ENCODE measurements at regions not wholly inside any gene's neighbourhood (a gene's known extent, or its start where the extent isn't known, plus 50 kb on each side); places are given as distances from the start of the nearest gene placed in this dataset.
"Not testable (repeated sequence)": the region's sequence is repeated elsewhere in the genome, so short reads cannot be mapped to it uniquely, and the experiment has no call there.

DNA sequence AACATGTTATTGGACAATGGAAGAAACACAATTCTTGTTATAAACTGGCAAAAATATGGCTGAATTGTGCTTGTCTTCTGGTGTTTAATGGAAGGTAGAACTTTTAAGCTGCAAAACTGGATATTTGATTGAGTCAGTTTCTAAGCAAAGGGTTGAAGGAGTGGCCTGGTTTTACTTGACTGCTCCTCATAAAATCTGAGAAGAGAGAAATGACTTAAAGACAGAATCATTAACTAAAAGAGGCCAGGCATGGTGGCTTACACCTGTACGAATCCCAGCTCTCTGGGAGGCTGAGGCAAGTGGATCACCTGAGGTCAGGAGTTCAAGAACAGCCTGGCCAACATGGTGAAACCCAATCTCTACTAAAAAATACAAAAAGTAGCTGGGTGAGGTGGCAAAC, 770.7 kb downstream of the CDH11 start:
- no peak overlapping the region for H3K27ac ChIP-seq
- TF ChIP-seq ZFX (IDR thresholded peaks at IDR 0.05), result no peak
- TF ChIP-seq, protein P1, sequence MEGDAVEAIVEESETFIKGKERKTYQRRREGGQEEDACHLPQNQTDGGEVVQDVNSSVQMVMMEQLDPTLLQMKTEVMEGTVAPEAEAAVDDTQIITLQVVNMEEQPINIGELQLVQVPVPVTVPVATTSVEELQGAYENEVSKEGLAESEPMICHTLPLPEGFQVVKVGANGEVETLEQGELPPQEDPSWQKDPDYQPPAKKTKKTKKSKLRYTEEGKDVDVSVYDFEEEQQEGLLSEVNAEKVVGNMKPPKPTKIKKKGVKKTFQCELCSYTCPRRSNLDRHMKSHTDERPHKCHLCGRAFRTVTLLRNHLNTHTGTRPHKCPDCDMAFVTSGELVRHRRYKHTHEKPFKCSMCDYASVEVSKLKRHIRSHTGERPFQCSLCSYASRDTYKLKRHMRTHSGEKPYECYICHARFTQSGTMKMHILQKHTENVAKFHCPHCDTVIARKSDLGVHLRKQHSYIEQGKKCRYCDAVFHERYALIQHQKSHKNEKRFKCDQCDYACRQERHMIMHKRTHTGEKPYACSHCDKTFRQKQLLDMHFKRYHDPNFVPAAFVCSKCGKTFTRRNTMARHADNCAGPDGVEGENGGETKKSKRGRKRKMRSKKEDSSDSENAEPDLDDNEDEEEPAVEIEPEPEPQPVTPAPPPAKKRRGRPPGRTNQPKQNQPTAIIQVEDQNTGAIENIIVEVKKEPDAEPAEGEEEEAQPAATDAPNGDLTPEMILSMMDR (conservative IDR thresholded peaks at IDR 0.05), result no peak

DNA sequence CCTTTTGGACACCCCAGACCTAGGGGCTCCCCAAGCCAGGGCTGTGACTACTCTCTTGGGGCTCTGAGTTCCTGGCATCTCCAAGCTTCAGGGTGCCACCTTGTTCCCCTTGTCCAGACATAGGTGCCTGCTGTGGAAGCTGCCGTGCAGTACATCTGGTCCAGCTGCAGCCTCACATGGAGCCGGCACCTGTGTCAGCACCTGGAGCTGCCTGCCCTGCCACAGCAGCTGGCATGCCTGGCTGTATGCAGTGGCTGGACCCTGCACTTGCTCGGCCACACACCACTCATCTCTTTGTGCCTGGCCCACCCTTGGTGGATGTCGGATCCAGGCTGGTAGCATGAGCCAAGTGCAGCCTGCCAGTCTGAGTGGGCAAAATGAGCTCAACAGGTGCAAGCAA, 775.8 kb downstream of the CDH11 start:
- TF ChIP-seq, protein P1 (conservative IDR thresholded peaks at IDR 0.05), result no peak
- H3K27ac ChIP-seq, result no peak overlapping the region

DNA sequence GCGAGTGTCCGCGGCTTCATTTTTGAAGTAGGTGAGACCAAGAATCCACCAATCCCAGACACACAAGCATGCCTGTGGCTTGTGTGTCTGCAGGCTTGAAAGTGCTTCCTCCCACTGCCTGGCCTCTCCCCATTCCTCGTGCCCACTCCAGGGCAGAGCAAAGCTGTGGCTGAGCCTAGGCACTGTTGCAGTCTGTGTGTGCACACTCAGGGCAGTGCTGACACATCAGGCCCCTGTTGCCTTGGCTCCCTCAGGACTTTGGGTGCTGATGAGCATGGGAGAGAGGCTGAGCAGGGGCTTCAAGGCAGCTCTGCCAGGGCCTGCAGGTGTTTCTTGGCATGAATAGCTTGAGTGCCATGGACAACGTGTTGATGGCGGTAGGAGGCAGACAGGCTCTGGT, 776.7 kb downstream of the CDH11 start:
- TF ChIP-seq ZFX (IDR thresholded peaks at IDR 0.05), result no peak
- TF ChIP-seq, protein P1 (conservative IDR thresholded peaks at IDR 0.05), result no peak
- H3K27ac ChIP-seq, result no peak overlapping the region

DNA sequence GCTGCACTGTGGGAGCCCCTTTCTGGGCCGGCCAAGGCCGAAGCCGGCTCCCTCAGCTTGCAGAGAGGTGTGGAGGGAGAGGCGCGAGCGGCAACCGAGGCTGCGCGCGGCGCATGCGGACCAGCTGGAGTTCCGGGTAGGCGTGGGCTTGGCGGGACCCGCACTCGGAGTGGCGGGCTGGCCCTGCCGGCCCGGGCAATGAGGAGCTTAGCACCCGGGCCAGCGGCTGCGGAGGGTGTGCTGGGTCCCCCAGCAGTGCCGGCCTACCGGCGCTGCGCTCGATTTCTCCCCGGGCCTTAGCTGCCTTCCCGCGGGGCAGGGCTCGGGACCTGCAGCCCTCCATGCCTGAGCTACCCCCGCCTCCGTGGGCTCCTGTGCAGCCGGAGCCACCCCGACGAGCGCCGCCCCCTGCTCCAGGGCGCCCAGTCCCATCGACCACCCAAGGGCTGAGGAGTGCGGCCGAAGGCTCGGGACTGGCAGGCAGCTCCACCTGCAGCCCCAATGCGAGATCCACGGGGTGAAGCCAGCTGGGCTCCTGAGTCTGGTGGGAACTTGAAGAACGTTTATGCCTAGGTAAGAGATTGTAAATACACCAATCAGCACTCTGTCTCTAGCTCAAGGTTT, 777.9 kb downstream of the CDH11 start:
- H3K27ac ChIP-seq, result not testable (repeated sequence)

DNA sequence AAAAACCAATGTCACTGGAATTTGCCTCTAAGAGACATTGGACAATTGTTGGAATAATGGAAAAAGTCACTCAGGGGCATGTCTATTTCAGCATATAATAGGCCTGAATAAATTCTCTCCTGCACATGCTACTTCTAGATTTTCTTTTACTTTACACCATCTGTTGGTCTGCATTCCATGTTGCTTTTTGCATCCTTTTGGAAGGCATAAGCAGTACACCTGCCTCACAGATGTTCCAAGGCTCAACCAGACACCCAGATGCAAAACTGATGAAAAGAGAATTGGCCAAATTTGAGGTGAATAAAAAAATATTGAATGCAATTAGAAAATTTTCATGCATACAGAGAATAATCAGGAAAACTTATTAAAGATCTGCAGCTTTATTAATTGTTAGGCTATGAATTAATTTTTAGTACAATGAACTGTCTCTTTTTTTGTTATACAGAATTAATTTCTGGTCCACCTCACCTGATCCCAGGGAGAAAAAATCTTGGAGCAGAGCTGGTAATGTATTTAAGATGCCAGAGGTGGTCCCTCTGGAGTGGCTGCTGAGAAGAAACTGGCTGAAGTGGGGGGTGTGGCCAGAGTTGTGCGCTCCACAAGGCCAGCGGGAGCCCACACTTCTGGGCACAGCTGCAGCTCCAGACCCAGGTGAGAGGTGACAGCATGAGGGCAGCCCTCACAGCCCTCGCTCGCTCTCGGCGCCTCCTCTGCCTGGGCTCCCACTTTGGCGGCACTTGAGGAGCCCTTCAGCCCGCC, 778.6 kb downstream of the CDH11 start:
- no peak overlapping the region for H3K27ac ChIP-seq
- TF ChIP-seq, protein P1 (conservative IDR thresholded peaks at IDR 0.05), result no peak
- no peak for TF ChIP-seq ZFX (IDR thresholded peaks at IDR 0.05)

DNA sequence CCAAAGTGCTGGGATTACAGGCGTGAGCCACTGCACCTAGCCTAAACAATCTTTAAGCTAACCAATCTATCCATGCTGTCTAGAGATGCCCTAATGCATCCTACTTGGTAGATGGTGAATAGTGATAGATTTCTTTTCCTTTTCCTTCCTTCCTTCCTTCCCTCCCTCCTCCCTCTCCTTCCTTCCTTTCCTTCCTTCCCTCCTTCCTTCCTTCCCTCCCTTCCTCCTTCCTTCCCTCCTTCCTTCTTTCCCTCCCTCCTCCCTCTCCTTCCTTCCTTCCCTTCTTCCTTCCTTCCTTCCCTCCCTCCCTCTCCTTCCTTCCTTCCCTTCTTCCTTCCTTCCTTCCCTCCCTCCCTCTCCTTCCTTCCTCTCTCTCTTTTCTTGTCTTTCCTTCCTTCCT, 780.5 kb downstream of the CDH11 start:
- not testable (repeated sequence) for H3K27ac ChIP-seq

DNA sequence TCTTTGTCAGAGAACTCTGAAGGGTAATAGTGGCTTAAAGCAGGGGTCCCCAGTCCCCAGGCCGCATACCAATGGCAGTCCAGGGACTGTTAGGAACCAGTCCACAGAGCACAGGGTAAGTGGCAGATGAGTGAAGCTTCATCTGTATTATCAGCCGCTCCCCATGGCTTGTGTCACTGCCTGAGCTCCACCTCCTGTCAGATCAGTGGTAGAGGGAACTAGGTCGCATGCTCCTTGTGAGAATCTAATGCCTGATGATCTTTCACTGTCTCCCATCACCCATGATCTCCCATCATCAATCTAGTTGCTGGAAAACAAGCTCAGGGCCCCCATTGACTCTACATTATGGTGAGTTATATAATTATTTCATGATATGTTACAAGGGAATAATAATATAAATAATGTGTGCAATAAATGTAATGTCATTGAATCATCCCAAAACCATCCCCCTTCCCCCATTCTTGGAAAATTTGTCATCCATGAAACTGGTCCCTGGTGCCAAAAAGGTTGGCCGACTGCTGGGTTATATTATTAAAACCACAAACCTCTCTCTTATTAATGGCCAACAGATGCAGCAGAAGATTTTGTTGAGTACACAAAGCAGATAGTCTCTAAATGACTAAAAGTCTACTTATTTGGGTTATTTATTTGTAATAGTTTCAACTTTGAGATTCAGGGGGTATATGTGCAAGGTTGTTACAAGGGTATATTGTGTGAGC, 782.7 kb downstream of the CDH11 start:
- H3K27ac ChIP-seq, result no peak overlapping the region
- no peak for TF ChIP-seq ZFX (IDR thresholded peaks at IDR 0.05)
- TF ChIP-seq, protein P1 (conservative IDR thresholded peaks at IDR 0.05), result no peak

DNA sequence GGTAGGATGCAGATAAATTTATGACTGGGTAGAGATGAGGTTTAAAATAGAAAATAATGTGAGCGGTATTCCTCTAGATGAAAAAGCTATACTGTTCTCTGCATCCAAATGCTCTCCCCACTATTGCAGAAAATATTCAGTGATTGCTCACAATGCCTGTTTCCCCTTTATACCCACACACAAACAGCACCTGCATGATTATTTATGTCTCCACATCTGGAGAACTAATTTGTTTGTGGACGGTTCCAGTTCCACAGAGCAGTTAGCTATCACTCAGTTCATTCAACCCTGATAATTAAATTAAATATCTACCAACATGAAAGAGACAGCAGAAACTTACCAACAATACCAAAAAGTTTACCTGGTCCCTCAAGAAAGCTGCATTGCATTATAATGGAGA, 800.0 kb downstream of the CDH11 start:
- TF ChIP-seq, protein P1 (conservative IDR thresholded peaks at IDR 0.05), result no peak
- no peak for TF ChIP-seq ZFX (IDR thresholded peaks at IDR 0.05)
- no peak overlapping the region for H3K27ac ChIP-seq

All from C4-2B (cell line).